ENCODE measurements at regions not wholly inside any gene's neighbourhood (a gene's known extent, or its start where the extent isn't known, plus 50 kb on each side); places are given as distances from the start of the nearest gene placed in this dataset.
"Not testable (repeated sequence)": the region's sequence is repeated elsewhere in the genome, so short reads cannot be mapped to it uniquely, and the experiment has no call there.

- no peak for DNase-seq
Measured at GRCh38 chr12:4191149-4191548, 82.4 kb upstream of the CCND2 start.

GRCh38 chr12:4190366-4191063 lies 83.0 kb upstream of the CCND2 start:
- DNase-seq: no peak

- no peak for DNase-seq
Measured at GRCh38 chr12:4189721-4190120, 83.8 kb upstream of the CCND2 start.

GRCh38 chr12:4187916-4188315 lies 85.6 kb upstream of the CCND2 start:
- DNase-seq: no peak

- DNase-seq: not testable (repeated sequence)
Measured at GRCh38 chr12:4187315-4187714, 86.2 kb upstream of the CCND2 start.

GRCh38 chr12:4178424-4179170 lies 95.0 kb upstream of the CCND2 start:
- DNase-seq: no peak

- DNase-seq: no peak
Measured at GRCh38 chr12:4177262-4177661, 96.3 kb upstream of the CCND2 start.

- no peak for DNase-seq
Measured at GRCh38 chr12:4176168-4176567, 97.4 kb upstream of the CCND2 start.

- no peak for DNase-seq
Measured at GRCh38 chr12:4174417-4174816, 99.1 kb upstream of the CCND2 start.

- no peak for DNase-seq
Measured at GRCh38 chr12:4172999-4173398, 100.6 kb upstream of the CCND2 start.

GRCh38 chr12:4171742-4172141 lies 101.8 kb upstream of the CCND2 start:
- no peak for DNase-seq

- DNase-seq: no peak
Measured at GRCh38 chr12:4169959-4170358, 103.6 kb upstream of the CCND2 start.

GRCh38 chr12:4169531-4169930 lies 104.0 kb upstream of the CCND2 start:
- no peak for DNase-seq

- no peak for DNase-seq
Measured at GRCh38 chr12:4168036-4168435, 105.5 kb upstream of the CCND2 start.

- DNase-seq: no peak
Measured at GRCh38 chr12:4164559-4165558, 108.7 kb upstream of the CCND2 start.

GRCh38 chr12:4164188-4164558 lies 109.4 kb upstream of the CCND2 start:
- no peak for DNase-seq

GRCh38 chr12:4161718-4162117 lies 111.8 kb upstream of the CCND2 start:
- DNase-seq: no peak

GRCh38 chr12:4160314-4161040 lies 113.1 kb upstream of the CCND2 start:
- DNase-seq: no peak

- no peak for DNase-seq
Measured at GRCh38 chr12:4159851-4160250, 113.7 kb upstream of the CCND2 start.

- no peak for DNase-seq
Measured at GRCh38 chr12:4158306-4158705, 115.3 kb upstream of the CCND2 start.

GRCh38 chr12:4157122-4157521 lies 116.4 kb upstream of the CCND2 start:
- no peak for DNase-seq

GRCh38 chr12:4156317-4156716 lies 117.2 kb upstream of the CCND2 start:
- no peak for DNase-seq

All from NCI-H2107 (cell line).